HepG2 (cell line): ENCODE measurements at regions not wholly inside any gene's neighbourhood (a gene's known extent, or its start where the extent isn't known, plus 50 kb on each side); places are given as distances from the start of the nearest gene placed in this dataset.
"Not testable (repeated sequence)": the region's sequence is repeated elsewhere in the genome, so short reads cannot be mapped to it uniquely, and the experiment has no call there.

ENCODE experiments used
- ATAC-seq: fragments of 200-7000 bp; cut with Tn5 transposase; 3 replicates; pipeline ENCODE4 v1.9.1; 2020; ENCODE audit warnings: mild to moderate bottlenecking, moderate library complexity
- BruUV-seq: library from RNA; stranded (reverse); fragments of 400-500 nt; replicated peaks from 2 replicates; lab custom pipeline; 2021; lab: Mats Ljungman, UMichigan
- CTCF ChIA-PET: fragments of 300-600 bp; formaldehyde crosslinking; extraction: SDS; loops from one replicate; lab custom pipeline; 2021; ENCODE audit warnings: low total read pairs, inconsistent platforms, low intra/inter-chr PET ratio; lab: Yijun Ruan, JAX
- POLR2A ChIA-PET: fragments of 350-600 bp; sonication (Branson Sonifier 250); formaldehyde crosslinking; loops from one replicate; lab custom pipeline; 2020; ENCODE audit warnings: antibody characterized with exemption, inconsistent platforms; lab: Yijun Ruan, JAX
- DNase-seq: peaks from one replicate; pipeline ENCODE4 v3.0.0-alpha.2; 2015; ENCODE audit warnings: low spot score
- FAIRE-seq: peaks from 3 replicates; lab custom pipeline; 2011; peaks lifted over from hg19 to GRCh38; lab: Jason Lieb, UNC
- H2AFZ ChIP-seq: one replicate; pipeline ENCODE4 v1.6.1; 2011; ENCODE audit warnings: low read length, inconsistent platforms
- H3K27ac ChIP-seq: fragments of 300-600 bp; 3 replicates; pipeline ENCODE4 v1.8.0; 2011; ENCODE audit warnings: mixed run types, mild to moderate bottlenecking, mixed read lengths, low read length, inconsistent platforms; ENCODE audit not compliant: insufficient read depth; ENCODE audit errors: extremely low read length
- H3K27me3 ChIP-seq, 2 experiments: fragments of 200-600 bp in 1 of 2; 2 replicates in 1 of 2; 3 replicates in 1 of 2; pipeline versions ENCODE4 v1.6.0 to v1.8.0; 2011; ENCODE audit warnings: low read length in 2 of 2, mild to moderate bottlenecking in 2 of 2, moderate library complexity in 2 of 2, inconsistent platforms in 1 of 2; ENCODE audit not compliant: insufficient read depth in 2 of 2, control insufficient read depth in 1 of 2
- H3K36me3 ChIP-seq, 2 experiments: fragments of 200-600 bp in 1 of 2; replicated peaks in 1 of 2; 2 replicates in 1 of 2; 3 replicates in 1 of 2; pipeline versions ENCODE4 v1.5.1 to v1.8.0; 2011; ENCODE audit warnings: low read length in 2 of 2, inconsistent platforms in 1 of 2; ENCODE audit not compliant: insufficient read depth in 2 of 2, control insufficient read depth in 1 of 2
- H3K4me1 ChIP-seq: 2 replicates; pipeline ENCODE4 v1.5.1; 2012; ENCODE audit warnings: low read length, inconsistent platforms; ENCODE audit not compliant: insufficient read depth
- H3K4me2 ChIP-seq: 2 replicates; pipeline ENCODE4 v1.6.0; 2011; ENCODE audit warnings: low read depth, low read length, inconsistent platforms
- H3K4me3 ChIP-seq, 3 experiments: fragments of 200-600 bp in 1 of 3; sonication (generic), shearing (Covaris generic) in 1 of 3; replicated peaks in 1 of 3; 2 replicates each; pipeline ENCODE4 v1.5.1; 2011 to 2016; ENCODE audit warnings: low read length in 3 of 3, inconsistent platforms in 2 of 3, low read depth in 2 of 3, mild to moderate bottlenecking in 2 of 3, control low read depth in 1 of 3, mixed read lengths in 1 of 3; ENCODE audit not compliant: insufficient read depth in 1 of 3
- H3K79me2 ChIP-seq: one replicate; pipeline ENCODE4 v1.6.1; 2011; ENCODE audit warnings: low read length, inconsistent platforms; ENCODE audit not compliant: insufficient read depth
- H3K9ac ChIP-seq: 2 replicates; pipeline ENCODE4 v1.6.0; 2011; ENCODE audit warnings: mild to moderate bottlenecking, low read depth, low read length, inconsistent platforms; ENCODE audit not compliant: insufficient read depth
- H3K9me3 ChIP-seq: 2 replicates; pipeline ENCODE4 v1.5.1; 2012; ENCODE audit warnings: mild to moderate bottlenecking, low read length
- H4K20me1 ChIP-seq: 2 replicates; pipeline ENCODE4 v1.6.0; 2011; ENCODE audit warnings: inconsistent platforms, mild to moderate bottlenecking, low read length, moderate library complexity; ENCODE audit not compliant: insufficient read depth
- ATF7 ChIP-seq, 2 experiments: fragments of 450-650 bp in 1 of 2; sonication (generic) in 1 of 2; formaldehyde crosslinking in 1 of 2; IDR thresholded peaks; 2 replicates each; pipeline versions ENCODE4 v1.4.0 to v1.6.1; 2016 to 2020; ENCODE audit warnings: antibody characterized with exemption in 1 of 2, mild to moderate bottlenecking in 1 of 2, missing genetic modification reagents in 1 of 2
- CSRNP1 ChIP-seq: sonication (generic); formaldehyde crosslinking; IDR thresholded peaks from 2 replicates; pipeline ENCODE4 v1.8.1; 2023; ENCODE audit warnings: mild to moderate bottlenecking, missing genetic modification reagents
- TSC22D2 ChIP-seq: sonication (generic); formaldehyde crosslinking; IDR thresholded peaks from 2 replicates; pipeline ENCODE4 v1.5.1; 2020; ENCODE audit warnings: missing genetic modification reagents, mild to moderate bottlenecking, borderline replicate concordance
- ZNF570 ChIP-seq: sonication (generic); formaldehyde crosslinking; IDR thresholded peaks from 2 replicates; pipeline ENCODE4 v1.4.0; 2020; ENCODE audit warnings: mild to moderate bottlenecking, missing genetic modification reagents, borderline replicate concordance
- ZNF691 ChIP-seq: sonication (generic); formaldehyde crosslinking; IDR thresholded peaks from 2 replicates; pipeline ENCODE4 v1.4.0; 2020; ENCODE audit warnings: missing genetic modification reagents, low read depth, mild to moderate bottlenecking, borderline replicate concordance
- WGBS: methylation state at CpG from one replicate; pipeline ENCODE4 v1.1.6; 2017; ENCODE audit warnings: low lambda C conversion rate; 5-methylcytosine and 5-hydroxymethylcytosine counted together
- in situ Hi-C: cut with HindIII; loops from 2 replicates; pipeline ENCODE4 v1.10.0; 2017; ENCODE audit warnings: low pct_unique_long_range_greater_than_20kb; ENCODE audit not compliant: extremely low pct_ligation_motif_present
- intact Hi-C: fragments of 100-400 bp; cut with micrococcal nuclease; formaldehyde crosslinking; loops from one replicate; pipeline ENCODE4 v1.10.0; 2022; ENCODE audit not compliant: unreplicated experiment
- TF ChIP-seq, protein P1 (sequence below): sonication (generic); formaldehyde crosslinking; IDR thresholded peaks from 2 replicates; pipeline ENCODE4 v1.4.0; 2020; ENCODE audit warnings: missing genetic modification reagents, borderline replicate concordance
- TF ChIP-seq, protein P2 (sequence below): sonication (generic); formaldehyde crosslinking; IDR thresholded peaks from 2 replicates; pipeline ENCODE4 v1.4.0; 2020; ENCODE audit warnings: missing genetic modification reagents
- TF ChIP-seq, protein P3 (sequence below): IDR thresholded peaks from 2 replicates; pipeline ENCODE4 v1.6.1; 2016; ENCODE audit warnings: missing biosample characterization, missing genetic modification reagents, low read depth

DNA sequence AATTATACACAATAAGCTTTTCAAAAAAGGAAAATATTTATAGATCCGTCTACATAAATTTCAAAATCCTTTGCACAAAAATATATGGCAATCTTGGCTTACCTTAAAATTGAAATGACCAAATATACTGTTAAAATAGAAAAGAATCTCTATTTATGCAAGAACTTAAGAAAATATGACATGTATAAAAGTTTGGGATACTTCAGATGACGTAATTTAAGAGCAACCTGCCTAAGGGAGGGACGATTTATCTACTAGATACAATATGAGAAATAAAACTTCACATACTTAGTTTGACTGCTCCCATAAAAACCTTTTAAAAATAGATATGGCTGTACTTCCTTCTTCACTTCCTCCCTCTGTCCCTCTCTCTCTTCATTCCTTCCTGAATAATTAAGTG is 587.3 kb upstream of the SPRY2 start (continued):
- TF ChIP-seq CSRNP1: no peak
- TF ChIP-seq TSC22D2 (CRISPR knock-in tag): no peak
- TF ChIP-seq, protein P1, sequence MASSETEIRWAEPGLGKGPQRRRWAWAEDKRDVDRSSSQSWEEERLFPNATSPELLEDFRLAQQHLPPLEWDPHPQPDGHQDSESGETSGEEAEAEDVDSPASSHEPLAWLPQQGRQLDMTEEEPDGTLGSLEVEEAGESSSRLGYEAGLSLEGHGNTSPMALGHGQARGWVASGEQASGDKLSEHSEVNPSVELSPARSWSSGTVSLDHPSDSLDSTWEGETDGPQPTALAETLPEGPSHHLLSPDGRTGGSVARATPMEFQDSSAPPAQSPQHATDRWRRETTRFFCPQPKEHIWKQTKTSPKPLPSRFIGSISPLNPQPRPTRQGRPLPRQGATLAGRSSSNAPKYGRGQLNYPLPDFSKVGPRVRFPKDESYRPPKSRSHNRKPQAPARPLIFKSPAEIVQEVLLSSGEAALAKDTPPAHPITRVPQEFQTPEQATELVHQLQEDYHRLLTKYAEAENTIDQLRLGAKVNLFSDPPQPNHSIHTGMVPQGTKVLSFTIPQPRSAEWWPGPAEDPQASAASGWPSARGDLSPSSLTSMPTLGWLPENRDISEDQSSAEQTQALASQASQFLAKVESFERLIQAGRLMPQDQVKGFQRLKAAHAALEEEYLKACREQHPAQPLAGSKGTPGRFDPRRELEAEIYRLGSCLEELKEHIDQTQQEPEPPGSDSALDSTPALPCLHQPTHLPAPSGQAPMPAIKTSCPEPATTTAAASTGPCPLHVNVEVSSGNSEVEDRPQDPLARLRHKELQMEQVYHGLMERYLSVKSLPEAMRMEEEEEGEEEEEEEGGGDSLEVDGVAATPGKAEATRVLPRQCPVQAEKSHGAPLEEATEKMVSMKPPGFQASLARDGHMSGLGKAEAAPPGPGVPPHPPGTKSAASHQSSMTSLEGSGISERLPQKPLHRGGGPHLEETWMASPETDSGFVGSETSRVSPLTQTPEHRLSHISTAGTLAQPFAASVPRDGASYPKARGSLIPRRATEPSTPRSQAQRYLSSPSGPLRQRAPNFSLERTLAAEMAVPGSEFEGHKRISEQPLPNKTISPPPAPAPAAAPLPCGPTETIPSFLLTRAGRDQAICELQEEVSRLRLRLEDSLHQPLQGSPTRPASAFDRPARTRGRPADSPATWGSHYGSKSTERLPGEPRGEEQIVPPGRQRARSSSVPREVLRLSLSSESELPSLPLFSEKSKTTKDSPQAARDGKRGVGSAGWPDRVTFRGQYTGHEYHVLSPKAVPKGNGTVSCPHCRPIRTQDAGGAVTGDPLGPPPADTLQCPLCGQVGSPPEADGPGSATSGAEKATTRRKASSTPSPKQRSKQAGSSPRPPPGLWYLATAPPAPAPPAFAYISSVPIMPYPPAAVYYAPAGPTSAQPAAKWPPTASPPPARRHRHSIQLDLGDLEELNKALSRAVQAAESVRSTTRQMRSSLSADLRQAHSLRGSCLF (CRISPR knock-in tag): no peak
- TF ChIP-seq, protein P2, sequence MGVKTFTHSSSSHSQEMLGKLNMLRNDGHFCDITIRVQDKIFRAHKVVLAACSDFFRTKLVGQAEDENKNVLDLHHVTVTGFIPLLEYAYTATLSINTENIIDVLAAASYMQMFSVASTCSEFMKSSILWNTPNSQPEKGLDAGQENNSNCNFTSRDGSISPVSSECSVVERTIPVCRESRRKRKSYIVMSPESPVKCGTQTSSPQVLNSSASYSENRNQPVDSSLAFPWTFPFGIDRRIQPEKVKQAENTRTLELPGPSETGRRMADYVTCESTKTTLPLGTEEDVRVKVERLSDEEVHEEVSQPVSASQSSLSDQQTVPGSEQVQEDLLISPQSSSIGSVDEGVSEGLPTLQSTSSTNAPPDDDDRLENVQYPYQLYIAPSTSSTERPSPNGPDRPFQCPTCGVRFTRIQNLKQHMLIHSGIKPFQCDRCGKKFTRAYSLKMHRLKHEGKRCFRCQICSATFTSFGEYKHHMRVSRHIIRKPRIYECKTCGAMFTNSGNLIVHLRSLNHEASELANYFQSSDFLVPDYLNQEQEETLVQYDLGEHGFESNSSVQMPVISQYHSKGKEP (CRISPR knock-in tag): no peak
- TF ChIP-seq ZNF570: no peak
- TF ChIP-seq ZNF691 (CRISPR knock-in tag): no peak
- TF ChIP-seq ATF7 (IDR thresholded peaks at IDR 0.05): peak; percentile 87
- no peak for TF ChIP-seq ATF7 (CRISPR knock-in tag; IDR thresholded peaks at IDR 0.05)
- TF ChIP-seq, protein P3, sequence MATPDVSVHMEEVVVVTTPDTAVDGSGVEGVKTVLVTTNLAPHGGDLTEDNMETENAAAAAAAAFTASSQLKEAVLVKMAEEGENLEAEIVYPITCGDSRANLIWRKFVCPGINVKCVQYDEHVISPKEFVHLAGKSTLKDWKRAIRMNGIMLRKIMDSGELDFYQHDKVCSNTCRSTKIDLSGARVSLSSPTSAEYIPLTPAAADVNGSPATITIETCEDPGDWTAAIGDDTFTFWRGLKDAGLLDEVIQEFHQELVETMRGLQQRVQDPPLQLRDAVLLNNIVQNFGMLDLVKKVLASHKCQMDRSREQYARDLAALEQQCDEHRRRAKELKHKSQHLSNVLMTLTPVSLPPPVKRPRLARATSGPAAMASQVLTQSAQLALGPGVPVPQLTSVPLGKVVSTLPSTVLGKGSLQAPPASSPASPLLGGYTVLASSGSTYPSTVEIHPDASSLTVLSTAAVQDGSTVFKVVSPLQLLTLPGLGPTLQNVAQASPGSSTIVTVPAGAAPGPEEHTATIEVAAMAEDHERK (CRISPR knock-in tag): no peak
- TF ChIP-seq, all 625 proteins: peak for 2

GRCh38 chr13:80926024-80926423 is 585.1 kb upstream of the SPRY2 start:
- in situ Hi-C loops, H3K79me2 ChIP-seq, intact Hi-C loops: not testable (repeated sequence)

More at GRCh38 chr13:80926024-80926423, 585.1 kb upstream of the SPRY2 start:
- FAIRE-seq, DNase-seq, H3K27me3 ChIP-seq, POLR2A ChIA-PET, H3K36me3 ChIP-seq, H3K9me3 ChIP-seq, H3K27ac ChIP-seq, H4K20me1 ChIP-seq, ATAC-seq, H3K4me3 ChIP-seq, H3K4me2 ChIP-seq, H2AFZ ChIP-seq, BruUV-seq, H3K9ac ChIP-seq, CTCF ChIA-PET, H3K4me1 ChIP-seq: not testable (repeated sequence)
- 31% methylated on average over 3 of the region's 3 CpGs for WGBS
